Karpas-422 (cell line): ENCODE measurements at regions not wholly inside any gene's neighbourhood (a gene's known extent, or its start where the extent isn't known, plus 50 kb on each side); places are given as distances from the start of the nearest gene placed in this dataset.
"Not testable (repeated sequence)": the region's sequence is repeated elsewhere in the genome, so short reads cannot be mapped to it uniquely, and the experiment has no call there.

ENCODE experiments used
- DNase-seq: peaks from one replicate; pipeline ENCODE4 v3.0.0-alpha.2; 2015
- H2AFZ ChIP-seq: fragments of 200-600 bp; sonication (generic); 2 replicates; pipeline ENCODE4 v1.6.1; 2014; ENCODE audit warnings: antibody characterized with exemption, low read length, mixed read lengths
- H3K27ac ChIP-seq: fragments of 200-600 bp; sonication (generic); 2 replicates; pipeline ENCODE4 v1.5.1; 2014; ENCODE audit warnings: mild to moderate bottlenecking, low read length, moderate library complexity
- H3K27me3 ChIP-seq: fragments of 200-600 bp; sonication (generic); 2 replicates; pipeline ENCODE4 v1.6.1; 2014; ENCODE audit warnings: low read length, mixed read lengths
- H3K36me3 ChIP-seq: fragments of 200-600 bp; sonication (generic); 2 replicates; pipeline ENCODE4 v1.6.1; 2014; ENCODE audit warnings: low read length, mixed read lengths; ENCODE audit not compliant: insufficient read depth
- H3K4me1 ChIP-seq: fragments of 200-600 bp; sonication (generic); 2 replicates; pipeline ENCODE4 v1.6.1; 2014; ENCODE audit warnings: mild to moderate bottlenecking, low read length, mixed read lengths
- H3K4me2 ChIP-seq: fragments of 200-600 bp; sonication (generic); 2 replicates; pipeline ENCODE4 v1.6.1; 2014; ENCODE audit warnings: low read length, low read depth, mild to moderate bottlenecking; ENCODE audit not compliant: poor library complexity, severe bottlenecking
- H3K4me3 ChIP-seq: fragments of 200-600 bp; sonication (generic); 2 replicates; pipeline ENCODE4 v1.5.1; 2014; ENCODE audit warnings: mild to moderate bottlenecking, antibody characterized with exemption, low read length, mixed read lengths
- H3K79me2 ChIP-seq: fragments of 200-600 bp; sonication (generic); 2 replicates; pipeline ENCODE4 v1.6.1; 2014; ENCODE audit warnings: mild to moderate bottlenecking, low read length, mixed read lengths
- H3K9ac ChIP-seq: fragments of 200-600 bp; sonication (generic); 2 replicates; pipeline ENCODE4 v1.6.0; 2014; ENCODE audit warnings: low read length
- H3K9me2 ChIP-seq: fragments of 200-600 bp; sonication (generic), shearing (Covaris generic); replicated peaks from 2 replicates; pipeline ENCODE4 v1.6.0; 2014; ENCODE audit warnings: mild to moderate bottlenecking, low read length, moderate library complexity; ENCODE audit not compliant: insufficient read depth
- H3K9me3 ChIP-seq: fragments of 300-700, 200-600 bp; sonication (generic); 2 replicates; pipeline ENCODE4 v1.6.1; 2014; ENCODE audit warnings: low read length, mixed read lengths
- H4K20me1 ChIP-seq: fragments of 200-600 bp; sonication (generic); 2 replicates; pipeline ENCODE4 v1.6.1; 2014; ENCODE audit warnings: mild to moderate bottlenecking, antibody characterized with exemption, low read length, low read depth; ENCODE audit not compliant: insufficient read depth

GRCh38 chr9:25733336-25733982 is 55.2 kb upstream of the TUSC1 start:
- Histone ChIP-seq H3K9me3 (peaks cover 13% of the 10 kb centered on the region; the same call in 1 of the 2 replicates), H3K27ac (no peak overlapping the region), H3K27me3 (no peaks in the 10 kb centered on the region), H4K20me1 (no peaks in the 10 kb centered on the region), H3K79me2 (no peaks in the 10 kb centered on the region), H3K9me2 (no peaks in the 10 kb centered on the region), H3K4me2 (no peak overlapping the region), H3K9ac (no peak overlapping the region), H3K4me1 (no peaks in the 10 kb centered on the region), H3K36me3 (no peaks in the 10 kb centered on the region), H2AFZ (no peak overlapping the region), H3K4me3 (no peak overlapping the region)
- DNase-seq: no peak

- H4K20me1 ChIP-seq, H3K27me3 ChIP-seq, H3K36me3 ChIP-seq, H3K4me2 ChIP-seq, H3K4me3 ChIP-seq, H3K9ac ChIP-seq, H3K4me1 ChIP-seq, H3K79me2 ChIP-seq, H2AFZ ChIP-seq, H3K9me2 ChIP-seq, DNase-seq, H3K27ac ChIP-seq: not testable (repeated sequence)
- H3K9me3 ChIP-seq: peaks cover 19% of the 10 kb centered on the region
Observed at GRCh38 chr9:25731895-25732794, 53.9 kb upstream of the TUSC1 start.
